ENCODE measurements at regions not wholly inside any gene's neighbourhood (a gene's known extent, or its start where the extent isn't known, plus 50 kb on each side); places are given as distances from the start of the nearest gene placed in this dataset.
"Not testable (repeated sequence)": the region's sequence is repeated elsewhere in the genome, so short reads cannot be mapped to it uniquely, and the experiment has no call there.

GRCh38 chr1:99533909-99534637 lies 111.8 kb upstream of the PALMD start:
- FAIRE-seq (no peak), DNase-seq (ENCODE audit: low spot score in 2 of 2) (no peak)

GRCh38 chr1:99534638-99534930 lies 111.3 kb upstream of the PALMD start:
- DNase-seq (ENCODE audit: low spot score in 2 of 2) (no peak), FAIRE-seq (no peak)

GRCh38 chr1:99535470-99536164 lies 110.3 kb upstream of the PALMD start:
- no peak for FAIRE-seq
- no peak for DNase-seq (ENCODE audit: low spot score in 2 of 2)

GRCh38 chr1:99537886-99538617 lies 107.9 kb upstream of the PALMD start:
- FAIRE-seq (no peak), DNase-seq (ENCODE audit: low spot score in 2 of 2) (no peak)

GRCh38 chr1:99538618-99538956 lies 107.3 kb upstream of the PALMD start:
- DNase-seq (ENCODE audit: low spot score in 2 of 2): no peak
- FAIRE-seq: no peak

- DNase-seq (ENCODE audit: low spot score in 2 of 2) (no peak), FAIRE-seq (no peak)
Measured at GRCh38 chr1:99539131-99539530, 106.8 kb upstream of the PALMD start.

GRCh38 chr1:99540744-99541143 lies 105.2 kb upstream of the PALMD start:
- FAIRE-seq (no peak), DNase-seq (ENCODE audit: low spot score in 2 of 2) (no peak)

- no peak for FAIRE-seq
- DNase-seq (ENCODE audit: low spot score in 2 of 2): no peak
Measured at GRCh38 chr1:99544328-99544727, 101.6 kb upstream of the PALMD start.

GRCh38 chr1:99546432-99547416 lies 99.2 kb upstream of the PALMD start:
- FAIRE-seq (no peak), DNase-seq (ENCODE audit: low spot score in 2 of 2) (no peak)

GRCh38 chr1:99548943-99549605 lies 96.8 kb upstream of the PALMD start:
- FAIRE-seq: no peak
- DNase-seq (ENCODE audit: low spot score in 2 of 2): no peak

GRCh38 chr1:99550198-99550597 lies 95.7 kb upstream of the PALMD start:
- FAIRE-seq (no peak), DNase-seq (ENCODE audit: low spot score in 2 of 2) (no peak)

- FAIRE-seq (no peak), DNase-seq (ENCODE audit: low spot score in 2 of 2) (no peak)
Measured at GRCh38 chr1:99551812-99552614, 93.9 kb upstream of the PALMD start.

- FAIRE-seq: no peak
- no peak for DNase-seq (ENCODE audit: low spot score in 2 of 2)
Measured at GRCh38 chr1:99553301-99553700, 92.6 kb upstream of the PALMD start.

- FAIRE-seq; DNase-seq (ENCODE audit: low spot score in 2 of 2): not testable (repeated sequence)
Measured at GRCh38 chr1:99553819-99554218, 92.1 kb upstream of the PALMD start.

GRCh38 chr1:99554727-99555126 lies 91.2 kb upstream of the PALMD start:
- no peak for DNase-seq (ENCODE audit: low spot score in 2 of 2)
- FAIRE-seq: no peak

- DNase-seq (ENCODE audit: low spot score in 2 of 2) (no peak), FAIRE-seq (no peak)
Measured at GRCh38 chr1:99557546-99558202, 88.2 kb upstream of the PALMD start.

GRCh38 chr1:99559166-99559565 lies 86.7 kb upstream of the PALMD start:
- FAIRE-seq (no peak), DNase-seq (ENCODE audit: low spot score in 2 of 2) (no peak)

GRCh38 chr1:99560207-99561040 lies 85.5 kb upstream of the PALMD start:
- no peak for FAIRE-seq
- DNase-seq (ENCODE audit: low spot score in 2 of 2): no peak

All from frontal cortex (tissue), 3 donors.